ENCODE measurements at regions not wholly inside any gene's neighbourhood (a gene's known extent, or its start where the extent isn't known, plus 50 kb on each side); places are given as distances from the start of the nearest gene placed in this dataset.
"Not testable (repeated sequence)": the region's sequence is repeated elsewhere in the genome, so short reads cannot be mapped to it uniquely, and the experiment has no call there.

GRCh38 chr15:24202297-24202696 lies 473.3 kb upstream of the NPAP1 start:
- H3K79me2 ChIP-seq (ENCODE audit: insufficient read depth, low read depth); H3K36me3 ChIP-seq (ENCODE audit: insufficient read depth); H3K27me3 ChIP-seq (ENCODE audit: insufficient read depth, low read depth); H3K4me2 ChIP-seq; H3K9ac ChIP-seq; H4K20me1 ChIP-seq (ENCODE audit: insufficient read depth); H3K27ac ChIP-seq; H3K4me3 ChIP-seq (IDR thresholded peaks at IDR 0.05; ENCODE audit: insufficient read depth, low read depth, low read length); H2AFZ ChIP-seq (ENCODE audit: low read depth); H3K4me1 ChIP-seq (ENCODE audit: low read depth, poor library complexity, severe bottlenecking): not testable (repeated sequence)

GRCh38 chr15:24211742-24212476 lies 463.7 kb upstream of the NPAP1 start:
- H3K9ac ChIP-seq; H3K4me3 ChIP-seq (IDR thresholded peaks at IDR 0.05; ENCODE audit: insufficient read depth, low read depth, low read length); H3K27me3 ChIP-seq (ENCODE audit: insufficient read depth, low read depth); H3K4me2 ChIP-seq; H3K79me2 ChIP-seq (ENCODE audit: insufficient read depth, low read depth); H4K20me1 ChIP-seq (ENCODE audit: insufficient read depth); H2AFZ ChIP-seq (ENCODE audit: low read depth); H3K27ac ChIP-seq; H3K4me1 ChIP-seq (ENCODE audit: low read depth, poor library complexity, severe bottlenecking); H3K36me3 ChIP-seq (ENCODE audit: insufficient read depth): not testable (repeated sequence)

GRCh38 chr15:24223739-24224138 lies 451.8 kb upstream of the NPAP1 start:
- H3K79me2 ChIP-seq (ENCODE audit: insufficient read depth, low read depth): no peaks in the 10 kb centered on the region
- no peaks in the 10 kb centered on the region for H4K20me1 ChIP-seq (ENCODE audit: insufficient read depth)
- no peak overlapping the region for H3K4me2 ChIP-seq
- H3K27me3 ChIP-seq (ENCODE audit: insufficient read depth, low read depth): no peaks in the 10 kb centered on the region
- H3K4me3 ChIP-seq (IDR thresholded peaks at IDR 0.05; ENCODE audit: insufficient read depth, low read depth, low read length): no peak overlapping the region
- H3K4me1 ChIP-seq (ENCODE audit: low read depth, poor library complexity, severe bottlenecking): no peaks in the 10 kb centered on the region
- H3K9ac ChIP-seq: no peak overlapping the region
- no peak overlapping the region for H3K27ac ChIP-seq
- H2AFZ ChIP-seq (ENCODE audit: low read depth): no peak overlapping the region
- TF ChIP-seq CTCF (conservative IDR thresholded peaks at IDR 0.05; ENCODE audit: low read depth, low read length): no peak
- no peaks in the 10 kb centered on the region for H3K36me3 ChIP-seq (ENCODE audit: insufficient read depth)

GRCh38 chr15:24224161-24224560 lies 451.4 kb upstream of the NPAP1 start:
- H3K27me3 ChIP-seq (ENCODE audit: insufficient read depth, low read depth): no peaks in the 10 kb centered on the region
- no peak overlapping the region for H2AFZ ChIP-seq (ENCODE audit: low read depth)
- H3K36me3 ChIP-seq (ENCODE audit: insufficient read depth): no peaks in the 10 kb centered on the region
- H3K79me2 ChIP-seq (ENCODE audit: insufficient read depth, low read depth): no peaks in the 10 kb centered on the region
- no peaks in the 10 kb centered on the region for H4K20me1 ChIP-seq (ENCODE audit: insufficient read depth)
- H3K9ac ChIP-seq: no peak overlapping the region
- no peak overlapping the region for H3K27ac ChIP-seq
- no peak for TF ChIP-seq CTCF (conservative IDR thresholded peaks at IDR 0.05; ENCODE audit: low read depth, low read length)
- H3K4me3 ChIP-seq (IDR thresholded peaks at IDR 0.05; ENCODE audit: insufficient read depth, low read depth, low read length): no peak overlapping the region
- no peaks in the 10 kb centered on the region for H3K4me1 ChIP-seq (ENCODE audit: low read depth, poor library complexity, severe bottlenecking)
- H3K4me2 ChIP-seq: no peak overlapping the region

GRCh38 chr15:24228922-24229321 lies 446.7 kb upstream of the NPAP1 start:
- H3K27me3 ChIP-seq (ENCODE audit: insufficient read depth, low read depth); H3K79me2 ChIP-seq (ENCODE audit: insufficient read depth, low read depth); H3K36me3 ChIP-seq (ENCODE audit: insufficient read depth); H3K4me2 ChIP-seq; H3K4me3 ChIP-seq (IDR thresholded peaks at IDR 0.05; ENCODE audit: insufficient read depth, low read depth, low read length); H2AFZ ChIP-seq (ENCODE audit: low read depth); H3K9ac ChIP-seq; H3K27ac ChIP-seq; H4K20me1 ChIP-seq (ENCODE audit: insufficient read depth); H3K4me1 ChIP-seq (ENCODE audit: low read depth, poor library complexity, severe bottlenecking): not testable (repeated sequence)

GRCh38 chr15:24233134-24233533 lies 442.4 kb upstream of the NPAP1 start:
- H3K27me3 ChIP-seq (ENCODE audit: insufficient read depth, low read depth); H2AFZ ChIP-seq (ENCODE audit: low read depth); H3K4me1 ChIP-seq (ENCODE audit: low read depth, poor library complexity, severe bottlenecking); H4K20me1 ChIP-seq (ENCODE audit: insufficient read depth); H3K27ac ChIP-seq; H3K4me2 ChIP-seq; H3K36me3 ChIP-seq (ENCODE audit: insufficient read depth); H3K79me2 ChIP-seq (ENCODE audit: insufficient read depth, low read depth); H3K4me3 ChIP-seq (IDR thresholded peaks at IDR 0.05; ENCODE audit: insufficient read depth, low read depth, low read length); H3K9ac ChIP-seq: not testable (repeated sequence)

GRCh38 chr15:24240580-24240979 lies 435.0 kb upstream of the NPAP1 start:
- not testable (repeated sequence) for H2AFZ ChIP-seq (ENCODE audit: low read depth); H3K36me3 ChIP-seq (ENCODE audit: insufficient read depth); H3K4me3 ChIP-seq (IDR thresholded peaks at IDR 0.05; ENCODE audit: insufficient read depth, low read depth, low read length); H4K20me1 ChIP-seq (ENCODE audit: insufficient read depth); H3K27me3 ChIP-seq (ENCODE audit: insufficient read depth, low read depth); H3K79me2 ChIP-seq (ENCODE audit: insufficient read depth, low read depth); H3K9ac ChIP-seq; H3K4me2 ChIP-seq; H3K27ac ChIP-seq; H3K4me1 ChIP-seq (ENCODE audit: low read depth, poor library complexity, severe bottlenecking)

GRCh38 chr15:24259106-24259505 lies 416.5 kb upstream of the NPAP1 start:
- H3K9ac ChIP-seq; H3K36me3 ChIP-seq (ENCODE audit: insufficient read depth); H3K27ac ChIP-seq; H3K4me1 ChIP-seq (ENCODE audit: low read depth, poor library complexity, severe bottlenecking); H3K27me3 ChIP-seq (ENCODE audit: insufficient read depth, low read depth); H3K4me3 ChIP-seq (IDR thresholded peaks at IDR 0.05; ENCODE audit: insufficient read depth, low read depth, low read length); H2AFZ ChIP-seq (ENCODE audit: low read depth); H3K4me2 ChIP-seq; H4K20me1 ChIP-seq (ENCODE audit: insufficient read depth); H3K79me2 ChIP-seq (ENCODE audit: insufficient read depth, low read depth): not testable (repeated sequence)

GRCh38 chr15:24260407-24260806 lies 415.2 kb upstream of the NPAP1 start:
- not testable (repeated sequence) for H4K20me1 ChIP-seq (ENCODE audit: insufficient read depth); H3K27me3 ChIP-seq (ENCODE audit: insufficient read depth, low read depth); H3K4me1 ChIP-seq (ENCODE audit: low read depth, poor library complexity, severe bottlenecking); H3K27ac ChIP-seq; H3K4me3 ChIP-seq (IDR thresholded peaks at IDR 0.05; ENCODE audit: insufficient read depth, low read depth, low read length); H2AFZ ChIP-seq (ENCODE audit: low read depth); H3K79me2 ChIP-seq (ENCODE audit: insufficient read depth, low read depth); H3K4me2 ChIP-seq; H3K9ac ChIP-seq; H3K36me3 ChIP-seq (ENCODE audit: insufficient read depth)

Measured in KMS-11 (cell line).